Tibial artery (tissue), 4 donors: ENCODE measurements at regions not wholly inside any gene's neighbourhood (a gene's known extent, or its start where the extent isn't known, plus 50 kb on each side); places are given as distances from the start of the nearest gene placed in this dataset.

Source experiments
- DNase-seq, 2 donors: peaks; one replicate each; pipeline ENCODE4 v3.0.0-alpha.2; 2019
- H3K27ac ChIP-seq, 2 donors: fragments of 200-600 bp; sonication (generic) in 1 of 2; 1 replicate in 1 of 2; 2 replicates in 1 of 2; pipeline ENCODE4 v1.5.1; 2018 to 2019; ENCODE audit warnings: mild to moderate bottlenecking in 1 of 2
- H3K27me3 ChIP-seq, 2 donors: fragments of 200-600 bp; sonication (generic) in 1 of 2; one replicate each; pipeline versions ENCODE4 v1.5.1 to v1.6.0; 2016 to 2019
- H3K36me3 ChIP-seq, 3 donors: fragments of 200-600 bp; sonication (generic) in 2 of 3; one replicate each; pipeline ENCODE4 v1.5.1; 2016 to 2019; ENCODE audit warnings: mild to moderate bottlenecking in 2 of 3
- H3K4me1 ChIP-seq, 4 donors: fragments of 200-600 bp; sonication (generic) in 2 of 4; 1 replicate in 3 of 4; 2 replicates in 1 of 4; pipeline ENCODE4 v1.5.1; 2016 to 2019
- H3K4me3 ChIP-seq, 2 donors: fragments of 200-600 bp; sonication (generic) in 1 of 2; 1 replicate in 1 of 2; 2 replicates in 1 of 2; pipeline ENCODE4 v1.5.1; 2018 to 2019; ENCODE audit warnings: mild to moderate bottlenecking in 2 of 2
- H3K9me3 ChIP-seq, 3 donors: fragments of 200-600 bp; sonication (generic) in 1 of 3; one replicate each; pipeline ENCODE4 v1.5.1; 2016 to 2019
- CTCF ChIP-seq, 2 experiments: fragments of 200-600 bp in 1 of 2; fragments of 450-650 bp in 1 of 2; IDR thresholded peaks; one replicate each; pipeline ENCODE4 v1.5.1; 2017 to 2019; ENCODE audit warnings: antibody characterized with exemption in 2 of 2, mild to moderate bottlenecking in 1 of 2, moderate library complexity in 1 of 2
- intact Hi-C: fragments of 100-400 bp; cut with DNase I; formaldehyde crosslinking; loops from one replicate; pipeline ENCODE4 v1.15.0; 2023; ENCODE audit warnings: low total_unique reads

- intact Hi-C loops: no loop called here
- H3K9me3 ChIP-seq: no peaks in the 10 kb centered on the region
- H3K4me1 ChIP-seq: peaks cover 0 to 12% (median 2%) of the 10 kb centered on the region in 4 donors
- no peaks in the 10 kb centered on the region for H3K27me3 ChIP-seq
- no peak overlapping the region for H3K27ac ChIP-seq
- no peak for TF ChIP-seq CTCF (IDR thresholded peaks at IDR 0.05)
- no peak for DNase-seq
- no peaks in the 10 kb centered on the region for H3K36me3 ChIP-seq
- H3K4me3 ChIP-seq: no peak overlapping the region
Observed at GRCh38 chr4:138688408-138689085, 327.0 kb upstream of the NOCT start.

- no peaks in the 10 kb centered on the region for H3K36me3 ChIP-seq
- peaks cover 0 to 23% (median 7%) of the 10 kb centered on the region in 4 donors for H3K4me1 ChIP-seq
- no peak overlapping the region for H3K4me3 ChIP-seq
- no peaks in the 10 kb centered on the region for H3K9me3 ChIP-seq
- intact Hi-C loops: no loop called here
- H3K27me3 ChIP-seq: no peaks in the 10 kb centered on the region
- TF ChIP-seq CTCF (IDR thresholded peaks at IDR 0.05): no peak
- H3K27ac ChIP-seq: peak overlapping the region in 1 of 2 donors; percentile 28
- no peak for DNase-seq
Observed at GRCh38 chr4:138686106-138686835, 329.3 kb upstream of the NOCT start.

- Histone ChIP-seq H3K4me1 (peaks cover 0 to 29% (median 7%) of the 10 kb centered on the region in 4 donors), H3K9me3 (no peaks in the 10 kb centered on the region), H3K36me3 (no peaks in the 10 kb centered on the region), H3K4me3 (no peak overlapping the region), H3K27me3 (no peaks in the 10 kb centered on the region), H3K27ac (peak overlapping the region in 1 of 2 donors; percentile 28)
- intact Hi-C loops: no loop called here
- no peak for TF ChIP-seq CTCF (IDR thresholded peaks at IDR 0.05)
- DNase-seq: no peak
Observed at GRCh38 chr4:138685316-138685715, 330.3 kb upstream of the NOCT start.

- H3K9me3 ChIP-seq: no peaks in the 10 kb centered on the region
- DNase-seq: peak; percentile 68 to 88
- no peaks in the 10 kb centered on the region for H3K36me3 ChIP-seq
- intact Hi-C loops: loop anchor here (2.0 to 5.0 kb wide), 2 partner anchors 499 to 646 kb away; no protein-coding TSS in a partner anchor
- H3K4me3 ChIP-seq: no peak overlapping the region
- H3K4me1 ChIP-seq: peaks cover 0 to 29% (median 10%) of the 10 kb centered on the region in 4 donors
- no peak overlapping the region for H3K27ac ChIP-seq
- TF ChIP-seq CTCF (IDR thresholded peaks at IDR 0.05): peak; percentile 85 to 88
- no peaks in the 10 kb centered on the region for H3K27me3 ChIP-seq
Observed at GRCh38 chr4:138680989-138681604, 334.5 kb upstream of the NOCT start.

- Histone ChIP-seq H3K27ac (no peak overlapping the region), H3K36me3 (no peaks in the 10 kb centered on the region), H3K4me3 (no peak overlapping the region), H3K9me3 (no peaks in the 10 kb centered on the region), H3K4me1 (peaks cover 0 to 25% (median 7%) of the 10 kb centered on the region in 4 donors), H3K27me3 (no peaks in the 10 kb centered on the region)
- no peak for DNase-seq
- intact Hi-C loops: loop anchor here (2.0 to 5.0 kb wide), 2 partner anchors 498 to 645 kb away; no protein-coding TSS in a partner anchor
- TF ChIP-seq CTCF (IDR thresholded peaks at IDR 0.05): no peak
Observed at GRCh38 chr4:138680256-138680655, 335.3 kb upstream of the NOCT start.
